Stomach (tissue), 8 donors: ENCODE measurements at regions not wholly inside any gene's neighbourhood (a gene's known extent, or its start where the extent isn't known, plus 50 kb on each side); places are given as distances from the start of the nearest gene placed in this dataset.

Source experiments
- DNase-seq, 2 donors: peaks; one replicate each; pipeline versions ENCODE4 v3.0.0 to v3.0.0-alpha.2; 2013 to 2019
- H3K27ac ChIP-seq, 5 donors: fragments of 200-600 bp in 4 of 5; sonication (generic) in 4 of 5; one replicate each; pipeline ENCODE4 v1.5.1; 2013 to 2019; ENCODE audit warnings: mild to moderate bottlenecking in 1 of 5, moderate library complexity in 1 of 5
- H3K27me3 ChIP-seq, 3 donors: fragments of 200-600 bp; sonication (generic); one replicate each; pipeline ENCODE4 v1.5.1; 2017 to 2019; ENCODE audit warnings: mixed run types in 1 of 3
- H3K36me3 ChIP-seq, 4 donors: fragments of 200-600 bp; sonication (generic); 1 replicate in 3 of 4; 2 replicates in 1 of 4; pipeline ENCODE4 v1.5.1; 2016 to 2019
- H3K4me1 ChIP-seq, 4 donors: fragments of 200-600 bp; sonication (generic); one replicate each; pipeline ENCODE4 v1.5.1; 2016 to 2019
- H3K4me3 ChIP-seq, 4 donors: fragments of 200-600 bp; sonication (generic) in 3 of 4; one replicate each; pipeline ENCODE4 v1.5.1; 2016 to 2019; ENCODE audit warnings: mild to moderate bottlenecking in 1 of 4
- H3K9me3 ChIP-seq, 4 donors: fragments of 200-600 bp; sonication (generic); one replicate each; pipeline ENCODE4 v1.5.1; 2016 to 2019
- EP300 ChIP-seq: sonication (generic); formaldehyde crosslinking; IDR thresholded peaks from one replicate; pipeline ENCODE4 v1.6.1; 2017; ENCODE audit warnings: antibody characterized with exemption
- POLR2A ChIP-seq, 4 donors: fragments of 450-650 bp; IDR thresholded peaks; one replicate each; pipeline ENCODE4 v1.6.1; 2016; ENCODE audit warnings: antibody characterized with exemption in 4 of 4, control low read depth in 2 of 4, mild to moderate bottlenecking in 1 of 4, moderate library complexity in 1 of 4
- POLR2AphosphoS5 ChIP-seq, 3 donors: sonication (generic); formaldehyde crosslinking; IDR thresholded peaks; one replicate each; pipeline ENCODE4 v1.6.1; 2016; ENCODE audit warnings: antibody characterized with exemption in 3 of 3
- WGBS, 5 donors: extraction: QIAGEN DNeasy Blood & Tissue Kit in 3 of 5; methylation state at CpG; one replicate each; pipeline versions ENCODE4 v1.1.5 to v1.1.7; 2013 to 2018; 5-methylcytosine and 5-hydroxymethylcytosine counted together
- intact Hi-C: fragments of 100-400 bp; cut with DNase I; formaldehyde crosslinking; loops from one replicate; pipeline ENCODE4 v1.15.1; 2023; ENCODE audit warnings: low total_unique reads
- TF ChIP-seq, protein P1 (sequence below), 7 experiments: fragments of 450-650 bp in 4 of 7; fragments of 200-600 bp in 3 of 7; sonication (generic) in 3 of 7; IDR thresholded peaks; one replicate each; pipeline ENCODE4 v1.5.1; 2016 to 2019; ENCODE audit warnings: antibody characterized with exemption in 7 of 7, control low read depth in 2 of 7, mild to moderate bottlenecking in 1 of 7
- donor health status: healthy with polysubstance abuse.
- donor health status: Bipolar disorder and iron deficiency.
- donor health status: healthy.

DNA sequence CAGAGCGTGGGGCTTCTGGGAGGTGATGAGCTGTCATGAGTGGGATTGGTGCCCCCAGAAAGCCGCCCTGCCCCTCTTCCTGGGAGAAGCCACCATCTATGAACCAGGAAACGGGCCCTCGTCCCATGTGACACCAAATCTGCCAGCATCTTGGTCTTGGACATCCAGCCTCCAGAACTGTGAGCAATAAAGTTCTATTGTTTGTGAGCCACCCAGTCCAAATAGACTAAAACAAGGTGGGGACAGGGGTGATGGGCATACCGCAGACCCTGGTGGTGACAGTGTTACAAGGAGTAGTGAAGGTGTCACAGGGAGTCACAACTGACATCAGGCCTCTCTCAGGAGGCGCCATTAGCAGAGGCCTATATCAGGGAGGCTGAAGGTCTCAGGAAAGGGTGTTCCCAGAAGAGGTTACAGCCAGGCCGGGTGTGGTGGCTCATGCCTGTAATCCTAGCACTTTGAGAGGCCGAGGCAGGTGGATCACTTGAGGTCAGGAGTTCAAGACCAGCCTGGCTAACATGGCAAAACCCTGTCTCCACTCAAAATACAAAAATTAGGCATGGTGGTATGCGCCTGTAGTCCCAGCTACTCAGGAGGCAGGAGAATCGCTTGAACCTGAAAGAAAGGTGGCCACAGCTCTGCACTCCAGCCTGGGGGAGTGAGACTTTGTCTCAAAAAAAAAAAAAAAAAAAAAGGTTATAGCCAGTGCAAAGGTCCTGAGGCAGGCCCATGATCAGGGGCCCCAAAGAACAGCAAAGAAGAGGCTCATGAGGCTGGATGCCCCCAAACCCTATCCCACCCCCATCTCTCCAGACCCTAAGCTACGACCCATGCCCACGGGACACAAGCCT is 53.0 kb downstream of the NCOR2 start:
- intact Hi-C loops: no loop called here
- Histone ChIP-seq H3K4me1 (peaks cover 64 to 99% (median 88%) of the 10 kb centered on the region in 4 donors), H3K4me3 (no peak overlapping the region), H3K27me3 (no peaks in the 10 kb centered on the region), H3K36me3 (no peaks in the 10 kb centered on the region), H3K27ac (peak overlapping the region in 2 of 5 donors; percentile 79 to 87), H3K9me3 (no peaks in the 10 kb centered on the region)
- WGBS, 5 donors: 87 to 93% (median 90%) methylated on average over 12 of the region's 12 CpGs
- TF ChIP-seq POLR2A (IDR thresholded peaks at IDR 0.05) (no peak), EP300 (no peak), POLR2AphosphoS5 (IDR thresholded peaks at IDR 0.05) (no peak)
- TF ChIP-seq, protein P1, sequence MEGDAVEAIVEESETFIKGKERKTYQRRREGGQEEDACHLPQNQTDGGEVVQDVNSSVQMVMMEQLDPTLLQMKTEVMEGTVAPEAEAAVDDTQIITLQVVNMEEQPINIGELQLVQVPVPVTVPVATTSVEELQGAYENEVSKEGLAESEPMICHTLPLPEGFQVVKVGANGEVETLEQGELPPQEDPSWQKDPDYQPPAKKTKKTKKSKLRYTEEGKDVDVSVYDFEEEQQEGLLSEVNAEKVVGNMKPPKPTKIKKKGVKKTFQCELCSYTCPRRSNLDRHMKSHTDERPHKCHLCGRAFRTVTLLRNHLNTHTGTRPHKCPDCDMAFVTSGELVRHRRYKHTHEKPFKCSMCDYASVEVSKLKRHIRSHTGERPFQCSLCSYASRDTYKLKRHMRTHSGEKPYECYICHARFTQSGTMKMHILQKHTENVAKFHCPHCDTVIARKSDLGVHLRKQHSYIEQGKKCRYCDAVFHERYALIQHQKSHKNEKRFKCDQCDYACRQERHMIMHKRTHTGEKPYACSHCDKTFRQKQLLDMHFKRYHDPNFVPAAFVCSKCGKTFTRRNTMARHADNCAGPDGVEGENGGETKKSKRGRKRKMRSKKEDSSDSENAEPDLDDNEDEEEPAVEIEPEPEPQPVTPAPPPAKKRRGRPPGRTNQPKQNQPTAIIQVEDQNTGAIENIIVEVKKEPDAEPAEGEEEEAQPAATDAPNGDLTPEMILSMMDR (IDR thresholded peaks at IDR 0.05): no peak
- DNase-seq: no peak

DNA sequence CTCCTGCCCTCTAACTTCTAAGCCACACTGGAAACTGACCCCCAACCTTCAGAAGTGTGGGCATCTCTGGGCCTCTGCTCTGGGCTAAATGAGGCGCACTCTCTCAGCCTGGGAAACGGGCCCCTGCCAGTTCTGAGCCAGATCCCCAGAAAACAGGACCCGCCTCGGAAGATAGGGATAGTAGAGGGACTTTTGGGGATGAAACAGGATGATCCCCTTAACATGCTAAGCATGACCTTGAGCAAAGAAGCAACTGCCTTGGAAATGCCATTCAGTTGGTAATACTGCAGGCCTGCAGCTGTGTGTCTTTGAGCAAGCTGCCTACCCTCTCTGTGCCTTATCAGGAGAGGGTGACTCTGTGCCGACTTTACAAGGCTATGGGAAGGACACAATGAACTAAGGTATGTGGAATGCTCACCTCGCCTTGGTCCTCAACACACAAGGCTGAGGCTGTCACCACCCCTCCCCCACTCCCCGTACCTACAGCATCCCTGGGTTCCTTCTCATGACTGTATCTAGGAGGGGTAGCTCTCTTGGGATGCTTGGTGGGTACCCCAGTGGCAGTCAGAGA is 54.0 kb downstream of the NCOR2 start:
- no peaks in the 10 kb centered on the region for H3K36me3 ChIP-seq
- H3K4me3 ChIP-seq: no peak overlapping the region
- intact Hi-C loops: no loop called here
- no peaks in the 10 kb centered on the region for H3K27me3 ChIP-seq
- 53 to 67% (median 61%) methylated on average over 7 of the region's 7 CpGs for WGBS, 5 donors
- H3K4me1 ChIP-seq: peaks cover 69 to 100% (median 88%) of the 10 kb centered on the region in 4 donors
- TF ChIP-seq EP300: no peak
- TF ChIP-seq, protein P1 (IDR thresholded peaks at IDR 0.05): no peak
- TF ChIP-seq POLR2AphosphoS5 (IDR thresholded peaks at IDR 0.05): no peak
- no peak for TF ChIP-seq POLR2A (IDR thresholded peaks at IDR 0.05)
- H3K27ac ChIP-seq: peak overlapping the region; percentile 47 to 87 (median 78)
- no peaks in the 10 kb centered on the region for H3K9me3 ChIP-seq
- no peak for DNase-seq

DNA sequence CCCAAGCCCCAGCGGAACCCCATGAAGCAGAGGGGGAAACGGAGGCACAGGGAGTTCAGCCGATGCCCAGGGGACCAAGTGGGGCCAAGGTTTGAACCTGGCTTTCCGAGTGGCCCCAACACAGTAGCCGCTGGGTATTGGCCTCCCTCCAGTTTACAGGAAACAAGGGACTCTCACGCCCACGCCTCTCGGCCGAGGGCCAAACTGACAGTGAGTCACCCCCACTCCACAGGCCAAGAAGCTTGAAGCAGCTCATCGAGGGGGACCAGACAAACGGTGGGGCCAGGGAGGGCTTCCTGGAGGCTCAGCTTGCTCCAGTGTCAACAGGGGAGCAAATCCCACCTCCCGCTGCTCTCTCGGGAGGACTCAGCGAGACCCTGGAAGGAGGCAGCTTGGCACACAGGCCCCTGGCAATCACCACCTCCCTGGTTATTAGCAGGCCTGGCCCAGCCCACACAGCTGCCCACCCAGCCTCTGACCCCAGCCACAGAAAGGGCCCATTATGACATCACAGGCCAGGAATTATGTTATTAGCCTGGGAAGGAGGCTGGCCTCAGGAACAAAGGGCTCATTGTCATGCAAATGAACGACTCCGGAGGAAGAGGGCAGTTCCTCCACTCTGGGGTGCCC is 54.6 kb downstream of the NCOR2 start:
- H3K4me3 ChIP-seq: no peak overlapping the region

DNA sequence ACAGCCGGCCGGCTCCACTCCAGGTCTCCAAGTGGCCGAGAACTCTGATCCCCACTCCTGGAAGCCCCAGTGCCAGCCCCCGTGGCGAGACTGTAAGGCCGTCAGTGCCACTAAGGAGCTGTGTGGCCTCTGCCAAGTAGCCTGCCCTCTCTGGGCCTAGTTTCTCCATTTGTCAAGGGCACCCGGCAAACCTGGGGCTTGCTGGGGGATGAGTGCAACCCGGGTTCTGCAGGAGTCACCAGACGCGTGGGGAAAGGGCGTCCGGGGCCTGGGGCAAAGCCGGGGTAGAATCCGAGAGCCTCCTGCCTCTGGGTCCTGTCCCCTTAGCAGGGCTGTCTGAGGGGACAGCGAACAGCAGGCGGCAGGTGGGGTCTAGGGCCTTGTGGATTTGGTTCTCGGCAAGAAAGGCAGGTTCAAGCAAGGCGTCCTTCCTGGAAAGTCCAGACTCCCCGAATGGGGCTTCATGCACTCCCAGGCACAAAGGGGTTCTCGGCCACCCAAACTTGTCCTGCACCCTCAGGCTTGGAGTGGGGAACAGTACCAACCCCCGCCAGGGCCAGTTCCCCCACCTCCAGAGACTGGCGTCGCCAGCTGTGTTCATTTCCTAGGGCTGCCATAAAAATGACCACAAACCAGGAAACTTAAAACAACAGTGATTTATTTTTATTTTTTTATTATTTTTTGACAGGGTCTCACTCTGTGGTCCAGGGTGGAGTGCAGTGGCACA is 56.0 kb downstream of the NCOR2 start:
- no peaks in the 10 kb centered on the region for H3K36me3 ChIP-seq
- H3K27me3 ChIP-seq: no peaks in the 10 kb centered on the region
- WGBS, 5 donors: 87 to 91% (median 90%) methylated on average over 18 to 23 of the region's 23 CpGs
- TF ChIP-seq POLR2AphosphoS5 (IDR thresholded peaks at IDR 0.05): no peak
- TF ChIP-seq, protein P1 (IDR thresholded peaks at IDR 0.05): no peak
- no peak for TF ChIP-seq POLR2A (IDR thresholded peaks at IDR 0.05)
- TF ChIP-seq EP300: no peak
- intact Hi-C loops: no loop called here
- no peaks in the 10 kb centered on the region for H3K9me3 ChIP-seq
- peak overlapping the region in 4 of 5 donors; percentile 78 to 87 (median 80) for H3K27ac ChIP-seq
- H3K4me3 ChIP-seq: no peak overlapping the region
- H3K4me1 ChIP-seq: peaks cover 69 to 100% (median 88%) of the 10 kb centered on the region in 4 donors
- DNase-seq: no peak

More for the DNA sequence above, 54.6 kb downstream of the NCOR2 start:
- H3K36me3 ChIP-seq: no peaks in the 10 kb centered on the region
- H3K4me1 ChIP-seq: peaks cover 69 to 100% (median 88%) of the 10 kb centered on the region in 4 donors
- 16 to 29% (median 25%) methylated on average over 12 to 16 of the region's 16 CpGs for WGBS, 5 donors
- no peaks in the 10 kb centered on the region for H3K9me3 ChIP-seq
- peak; percentile 87 to 93 for DNase-seq
- intact Hi-C loops: no loop called here
- no peaks in the 10 kb centered on the region for H3K27me3 ChIP-seq
- no peak for TF ChIP-seq EP300
- peak in 1 of 3 donors; percentile 69 for TF ChIP-seq POLR2AphosphoS5 (IDR thresholded peaks at IDR 0.05)
- peak overlapping the region; percentile 47 to 87 (median 78) for H3K27ac ChIP-seq
